IMR-90 (cell line): ENCODE measurements at regions not wholly inside any gene's neighbourhood (a gene's known extent, or its start where the extent isn't known, plus 50 kb on each side); places are given as distances from the start of the nearest gene placed in this dataset.

Experiments used
- ATAC-seq: fragments of 200-7000 bp; cut with Tn5 transposase; 2 replicates; pipeline ENCODE4 v1.9.1; 2020; ENCODE audit warnings: low read depth, mild to moderate bottlenecking, moderate library complexity
- BruUV-seq: library from RNA; stranded (reverse); fragments of 400-500 nt; replicated peaks from 2 replicates; lab custom pipeline; 2021; lab: Mats Ljungman, UMichigan
- CTCF ChIA-PET: fragments of 300-600 bp; formaldehyde crosslinking; extraction: SDS; loops from one replicate; lab custom pipeline; 2021; ENCODE audit warnings: antibody characterized with exemption; lab: Yijun Ruan, JAX
- POLR2A ChIA-PET: fragments of 300-600 bp; sonication (Branson Sonifier 250); formaldehyde crosslinking; loops from one replicate; lab custom pipeline; 2022; ENCODE audit warnings: antibody characterized with exemption; ENCODE audit not compliant: unreplicated experiment; lab: Charles Lee
- DNase-seq: peaks from one replicate; pipeline ENCODE4 v3.0.0; 2013
- H2AFZ ChIP-seq: replicated peaks from 2 replicates; pipeline ENCODE3; 2013; ENCODE audit warnings: low read length, mild to moderate bottlenecking; ENCODE audit not compliant: poor library complexity
- H2AK5ac ChIP-seq: 2 replicates; pipeline ENCODE4 v1.6.1; 2013; ENCODE audit warnings: low read depth, low read length, inconsistent platforms
- H2AK9ac ChIP-seq: replicated peaks from 2 replicates; pipeline ENCODE3; 2013; ENCODE audit warnings: mild to moderate bottlenecking, low read depth, low read length, moderate library complexity; ENCODE audit not compliant: poor library complexity
- H2BK120ac ChIP-seq: 2 replicates; pipeline ENCODE4 v1.6.1; 2013; ENCODE audit warnings: low read depth, low read length, inconsistent platforms
- H2BK15ac ChIP-seq: 3 replicates; pipeline ENCODE4 v1.6.1; 2013; ENCODE audit warnings: low read depth, low read length, inconsistent platforms
- H2BK20ac ChIP-seq: 2 replicates; pipeline ENCODE4 v1.6.1; 2013; ENCODE audit warnings: low read depth, mild to moderate bottlenecking, inconsistent platforms, low read length, moderate library complexity
- H2BK5ac ChIP-seq: 2 replicates; pipeline ENCODE4 v1.6.1; 2013; ENCODE audit warnings: mild to moderate bottlenecking, low read depth, low read length, inconsistent platforms; ENCODE audit not compliant: poor library complexity, severe bottlenecking
- H3K14ac ChIP-seq: replicated peaks from 2 replicates; pipeline ENCODE4 v1.6.1; 2013; ENCODE audit warnings: low read depth, low read length, inconsistent platforms
- H3K18ac ChIP-seq: 2 replicates; pipeline ENCODE4 v1.6.1; 2013; ENCODE audit warnings: low read depth, low read length, control low read depth
- H3K23ac ChIP-seq: 2 replicates; pipeline ENCODE4 v1.6.1; 2013; ENCODE audit warnings: low read depth, low read length, inconsistent platforms
- H3K27ac ChIP-seq: 2 replicates; pipeline ENCODE4 v1.5.1; 2013; ENCODE audit warnings: mild to moderate bottlenecking, control low read depth, low read length; ENCODE audit not compliant: insufficient read depth
- H3K27me3 ChIP-seq: 2 replicates; pipeline ENCODE4 v1.6.1; 2013; ENCODE audit warnings: low read length; ENCODE audit not compliant: control insufficient read depth, insufficient read depth
- H3K36me3 ChIP-seq: 2 replicates; pipeline ENCODE4 v1.6.1; 2013; ENCODE audit warnings: low read length, mixed read lengths; ENCODE audit not compliant: control insufficient read depth, insufficient read depth
- H3K4ac ChIP-seq: 2 replicates; pipeline ENCODE4 v1.6.1; 2013; ENCODE audit warnings: low read depth, low read length, inconsistent platforms
- H3K4me1 ChIP-seq: 2 replicates; pipeline ENCODE4 v1.6.1; 2013; ENCODE audit warnings: low read length, mixed read lengths; ENCODE audit not compliant: control insufficient read depth, insufficient read depth
- H3K4me2 ChIP-seq: 2 replicates; pipeline ENCODE4 v1.6.1; 2013; ENCODE audit warnings: low read depth, mild to moderate bottlenecking, control low read depth, low read length, moderate library complexity
- H3K4me3 ChIP-seq: 2 replicates; pipeline ENCODE4 v1.5.1; 2013; ENCODE audit warnings: low read depth, mild to moderate bottlenecking, control low read depth, low read length, moderate library complexity; ENCODE audit not compliant: insufficient read depth
- H3K56ac ChIP-seq: 2 replicates; pipeline ENCODE4 v1.6.1; 2013; ENCODE audit warnings: low read length, inconsistent platforms; ENCODE audit not compliant: insufficient read depth; ENCODE audit errors: extremely low read depth
- H3K79me1 ChIP-seq, 2 experiments: 2 replicates each; pipeline ENCODE4 v1.6.1; 2013; ENCODE audit warnings: low read length in 2 of 2, inconsistent platforms in 1 of 2, low read depth in 1 of 2
- H3K9ac ChIP-seq: 2 replicates; pipeline ENCODE4 v1.6.1; 2013; ENCODE audit warnings: low read depth, low read length, control low read depth
- H3K9me1 ChIP-seq: 2 replicates; pipeline ENCODE4 v1.6.1; 2013; ENCODE audit warnings: low read length, inconsistent platforms; ENCODE audit not compliant: insufficient read depth
- H3K9me3 ChIP-seq: 2 replicates; pipeline ENCODE4 v1.6.1; 2013; ENCODE audit warnings: low read length; ENCODE audit not compliant: control insufficient read depth, insufficient read depth
- H4K20me1 ChIP-seq: 2 replicates; pipeline ENCODE4 v1.6.1; 2013; ENCODE audit warnings: low read length, inconsistent platforms; ENCODE audit not compliant: insufficient read depth
- H4K5ac ChIP-seq: 2 replicates; pipeline ENCODE4 v1.6.1; 2013; ENCODE audit warnings: mild to moderate bottlenecking, low read depth, low read length, control low read depth
- H4K8ac ChIP-seq, 2 experiments: 2 replicates each; pipeline ENCODE4 v1.6.1; 2013; ENCODE audit warnings: low read depth in 2 of 2, low read length in 2 of 2, control low read depth in 1 of 2, inconsistent platforms in 1 of 2
- H4K91ac ChIP-seq: 2 replicates; pipeline ENCODE4 v1.6.1; 2013; ENCODE audit warnings: low read depth, low read length, inconsistent platforms; ENCODE audit not compliant: insufficient read depth
- MAFK ChIP-seq: IDR thresholded peaks from 2 replicates; pipeline ENCODE4 v1.6.1; 2012; ENCODE audit warnings: low read depth, low read length, improper control_type of control experiment
- RAD21 ChIP-seq: IDR thresholded peaks from 2 replicates; pipeline ENCODE4 v1.6.1; 2012; ENCODE audit warnings: low read length, improper control_type of control experiment
- RCOR1 ChIP-seq: IDR thresholded peaks from 2 replicates; pipeline ENCODE4 v1.6.1; 2012; ENCODE audit warnings: mild to moderate bottlenecking, low read length, improper control_type of control experiment; ENCODE audit not compliant: insufficient replicate concordance
- WGBS, 2 experiments: methylation state at CpG; one replicate each; pipeline versions ENCODE4 v1.1.5 to v1.1.7; 2013; ENCODE audit warnings: missing lambda C conversion rate in 2 of 2; ENCODE audit not compliant: insufficient read length in 1 of 2; ENCODE audit errors: extremely low coverage in 2 of 2; 5-methylcytosine and 5-hydroxymethylcytosine counted together
- dilution Hi-C: fragments of 300-500 bp; cut with HindIII; formaldehyde crosslinking; loops from one replicate; pipeline ENCODE4 v1.14.3; 2018; ENCODE audit warnings: low sequenced_read_pairs; ENCODE audit not compliant: unreplicated experiment
- in situ Hi-C: fragments of 300-500 bp; cut with MboI; formaldehyde crosslinking; loops from 3 replicates; pipeline ENCODE4 v1.14.3; 2019; ENCODE audit warnings: low sequenced_read_pairs, inconsistent platforms, mixed read lengths
- intact Hi-C: fragments of 100-400 bp; cut with micrococcal nuclease; formaldehyde crosslinking; loops from 2 replicates; pipeline ENCODE4 v1.10.0; 2022

- CTCF ChIA-PET: no interaction called here
- no peak overlapping the region for H3K4me3 ChIP-seq
These were observed 520.2 kb downstream of the PTPRU start for GRCh38 chr1:29756498-29756897.

More at GRCh38 chr1:29756498-29756897, 520.2 kb downstream of the PTPRU start:
- TF ChIP-seq RAD21 (no peak), RCOR1 (no peak), MAFK (no peak)
- no peaks in the 10 kb centered on the region for H4K20me1 ChIP-seq
- H2AFZ ChIP-seq: no peak overlapping the region
- H3K4me2 ChIP-seq: no peak overlapping the region
- no peak overlapping the region for H2BK5ac ChIP-seq
- no peak overlapping the region for H3K14ac ChIP-seq
- in situ Hi-C loops (no loop called here), dilution Hi-C loops (no loop called here), intact Hi-C loops (no loop called here)
- no peak overlapping the region for H3K56ac ChIP-seq
- H3K4me1 ChIP-seq: no peaks in the 10 kb centered on the region
- no peak overlapping the region for H2BK15ac ChIP-seq
- no peaks in the 10 kb centered on the region for H3K9me1 ChIP-seq
- no peak overlapping the region for H4K5ac ChIP-seq
- no peak overlapping the region for H2BK120ac ChIP-seq
- H3K79me1 ChIP-seq: no peaks in the 10 kb centered on the region
- no peak overlapping the region for H4K91ac ChIP-seq
- POLR2A ChIA-PET: no interaction called here
- no peak overlapping the region for H3K9ac ChIP-seq
- no peak overlapping the region for H2BK20ac ChIP-seq
- H3K36me3 ChIP-seq: no peaks in the 10 kb centered on the region
- peak overlapping the region; percentile 55 for H2AK9ac ChIP-seq
- BruUV-seq: no TSS peak
- 10% methylated on average over 2 of the region's 5 CpGs; no CpG with 5 or more reads in 1 of the 2 experiments for WGBS, 2 experiments
- H2AK5ac ChIP-seq: no peak overlapping the region
- no peak overlapping the region for H3K23ac ChIP-seq
- H3K27ac ChIP-seq: no peak overlapping the region
- ATAC-seq: no peak
- H4K8ac ChIP-seq: no peak overlapping the region
- DNase-seq: no peak
- no peak overlapping the region for H3K4ac ChIP-seq
- no peak overlapping the region for H3K18ac ChIP-seq
- H3K9me3 ChIP-seq: no peaks in the 10 kb centered on the region
- peaks cover 2% of the 10 kb centered on the region; the same call in 1 of the 2 replicates for H3K27me3 ChIP-seq
